ENCODE measurements at regions not wholly inside any gene's neighbourhood (a gene's known extent, or its start where the extent isn't known, plus 50 kb on each side); places are given as distances from the start of the nearest gene placed in this dataset.
A peak's percentile ranks its signal among the peaks of the same experiment; 100 is the strongest.

DNA sequence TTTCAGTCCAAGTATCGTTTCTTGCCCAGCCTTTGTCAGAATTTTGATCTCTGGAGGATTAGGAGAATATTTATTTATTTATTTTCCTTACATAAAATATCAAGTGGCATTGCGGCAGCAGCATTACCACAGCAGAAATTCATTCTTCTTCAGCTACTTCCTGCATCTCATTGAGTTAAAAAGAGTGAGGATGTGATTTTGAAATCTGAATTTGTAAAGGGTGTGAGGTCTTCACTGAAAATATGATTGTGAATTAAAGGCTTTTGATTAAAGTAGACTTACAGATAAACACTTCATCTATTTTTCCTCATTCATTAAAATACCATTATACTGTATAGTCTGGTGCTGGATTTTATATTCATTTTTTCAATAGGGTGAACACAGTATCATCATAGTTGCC, 328.4 kb downstream of the PRL start:
- no peak for ATAC-seq (replicated peaks in 1 of 4)
- POLR2A ChIA-PET: interaction anchor here in 1 of 2 donors (0.6 kb wide), 1 partner anchor 321 kb away, joined by 13 read pairs; no protein-coding TSS in a partner anchor

DNA sequence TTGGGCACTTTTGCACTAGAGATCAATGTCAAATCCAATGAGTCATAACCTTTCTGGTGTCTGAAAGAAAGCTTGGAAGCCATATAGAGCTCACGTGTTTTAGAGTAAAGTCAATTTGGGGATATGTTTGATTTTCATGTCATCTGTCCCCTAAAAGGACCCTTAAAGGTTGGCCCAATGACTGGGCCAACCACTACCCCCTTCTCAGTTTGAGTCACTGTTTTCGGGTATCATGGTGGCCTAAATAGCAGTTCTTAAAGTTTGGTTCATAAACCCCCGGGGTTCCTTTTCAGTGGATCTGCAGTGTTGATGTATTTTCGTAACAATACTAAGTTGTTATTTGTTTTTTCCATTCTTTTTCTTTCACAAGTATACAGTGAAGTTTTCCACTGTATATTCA, 327.6 kb downstream of the PRL start:
- Histone ChIP-seq H3K9me3 (no peaks in the 10 kb centered on the region), H3K4me1 (ENCODE audit: control insufficient read depth in 1 of 2, extremely low read depth in 1 of 2, insufficient read depth in 2 of 2, low read length in 2 of 2) (peaks cover 0 to 37% of the 10 kb centered on the region in 2 experiments), H3K36me3 (ENCODE audit: control insufficient read depth in 2 of 2, extremely low read depth in 1 of 2, insufficient read depth in 1 of 2, low read length in 1 of 2) (no peaks in the 10 kb centered on the region), H3K4me3 (ENCODE audit: control insufficient read depth in 1 of 2, extremely low read depth in 1 of 2, low read length in 1 of 2) (no peak overlapping the region), H3K27ac (ENCODE audit: low read length) (no peak overlapping the region), H3K27me3 (replicated peaks in 1 of 2; ENCODE audit: control insufficient read depth in 2 of 2, extremely low read depth in 1 of 2, insufficient read depth in 2 of 2, low read length in 1 of 2) (no peaks in the 10 kb centered on the region)
- CTCF ChIA-PET: no interaction called here
- DNase-seq (no peak), ATAC-seq (replicated peaks in 1 of 4) (no peak)
- Mint-ChIP-seq H3K9me3 (no peaks in the 10 kb centered on the region), H3K27ac (no peak overlapping the region), H3K36me3 (no peaks in the 10 kb centered on the region), H3K4me1 (peaks cover 4 to 15% (median 5%) of the 10 kb centered on the region in 3 donors), H3K4me3 (no peak overlapping the region), H3K27me3 (no peaks in the 10 kb centered on the region)
- WGBS (ENCODE audit: insufficient coverage): 100% methylated on average over 1 of the region's 4 CpGs
- POLR2A ChIA-PET: interaction anchor here in 1 of 2 donors (0.6 kb wide), 1 partner anchor 322 kb away, joined by 13 read pairs; no protein-coding TSS in a partner anchor

More for the DNA sequence above, 328.4 kb downstream of the PRL start:
- Histone ChIP-seq H3K4me3 (ENCODE audit: control insufficient read depth in 1 of 2, extremely low read depth in 1 of 2, low read length in 1 of 2) (peak overlapping the region in 1 of 2 donors; percentile 25), H3K36me3 (ENCODE audit: control insufficient read depth in 2 of 2, extremely low read depth in 1 of 2, insufficient read depth in 1 of 2, low read length in 1 of 2) (no peaks in the 10 kb centered on the region), H3K27me3 (replicated peaks in 1 of 2; ENCODE audit: control insufficient read depth in 2 of 2, extremely low read depth in 1 of 2, insufficient read depth in 2 of 2, low read length in 1 of 2) (no peaks in the 10 kb centered on the region), H3K4me1 (ENCODE audit: control insufficient read depth in 1 of 2, extremely low read depth in 1 of 2, insufficient read depth in 2 of 2, low read length in 2 of 2) (peaks cover 0 to 42% of the 10 kb centered on the region in 2 experiments), H3K9me3 (no peaks in the 10 kb centered on the region), H3K27ac (ENCODE audit: low read length) (no peak overlapping the region)
- Mint-ChIP-seq H3K4me1 (peaks cover 4 to 15% (median 5%) of the 10 kb centered on the region in 3 donors), H3K4me3 (no peak overlapping the region), H3K9me3 (no peaks in the 10 kb centered on the region), H3K27me3 (no peaks in the 10 kb centered on the region), H3K27ac (no peak overlapping the region), H3K36me3 (no peaks in the 10 kb centered on the region)
- CTCF ChIA-PET: no interaction called here
- WGBS (ENCODE audit: insufficient coverage): no CpG with 5 or more reads among the region's 2 CpGs
- no peak for DNase-seq

DNA sequence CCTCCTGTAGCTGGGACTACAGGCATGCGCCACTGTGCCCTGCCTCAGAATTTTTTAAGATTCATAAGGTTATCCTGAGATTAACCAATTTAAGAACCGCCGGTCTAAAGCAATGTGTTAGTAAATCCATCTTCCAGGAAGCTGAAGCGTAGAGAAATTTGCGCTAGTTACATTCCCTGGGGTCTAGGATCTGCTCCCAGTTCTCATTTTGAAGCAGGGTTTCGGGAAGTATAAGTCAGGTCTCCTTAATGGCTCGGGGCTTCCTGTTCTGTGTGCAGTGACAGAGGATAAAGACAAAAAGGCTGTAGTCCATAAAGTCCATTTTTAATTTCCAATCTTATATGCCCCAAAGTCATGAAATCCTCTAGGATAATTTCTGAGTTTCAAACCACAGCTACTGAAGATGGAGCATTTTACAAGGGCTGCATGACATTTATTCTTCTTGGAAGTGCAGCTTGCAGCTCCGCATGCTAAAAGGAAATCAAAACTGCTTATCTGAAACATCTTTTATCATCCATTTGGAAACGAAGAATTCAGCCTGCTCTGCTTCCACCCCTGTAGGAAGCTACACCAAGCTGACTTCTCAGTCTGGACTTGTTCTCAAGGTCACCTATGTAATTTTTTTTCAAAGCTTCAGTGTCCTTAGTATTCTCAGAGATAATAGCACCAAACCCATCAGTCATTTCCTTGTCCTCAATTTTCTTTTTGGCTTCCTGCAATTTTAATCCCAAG, 326.1 kb downstream of the PRL start:
- ChIA-PET CTCF (no interaction called here), POLR2A (no interaction called here)

DNA sequence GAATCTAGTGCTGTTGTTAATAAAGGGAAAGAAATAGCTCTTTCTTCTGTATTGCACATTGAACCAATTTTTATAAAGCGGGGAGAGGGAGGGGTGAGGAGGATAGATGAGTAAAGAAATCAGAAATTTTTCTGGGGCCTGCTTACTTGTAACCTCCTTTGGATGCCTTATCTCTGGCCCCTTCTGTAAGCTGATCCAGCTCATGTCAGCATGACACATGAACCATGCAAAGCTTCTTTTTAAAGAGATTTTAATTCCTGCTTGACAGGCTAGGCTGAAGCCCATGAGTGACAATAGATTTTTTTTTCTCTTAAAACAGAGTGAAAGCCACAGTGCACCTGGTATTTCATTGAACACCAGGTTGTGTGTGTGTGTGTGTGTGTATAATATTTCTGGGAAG, 325.3 kb downstream of the PRL start:
- no CpG with 5 or more reads among the region's 1 CpG for WGBS (ENCODE audit: insufficient coverage)
- Mint-ChIP-seq H3K9me3 (no peaks in the 10 kb centered on the region), H3K4me1 (peaks cover 0 to 3% (median 0%) of the 10 kb centered on the region in 3 donors), H3K36me3 (no peaks in the 10 kb centered on the region), H3K4me3 (no peak overlapping the region), H3K27me3 (no peaks in the 10 kb centered on the region), H3K27ac (no peak overlapping the region)
- no peak overlapping the region for H3K4me3 ChIP-seq (ENCODE audit: control insufficient read depth in 1 of 2, extremely low read depth in 1 of 2, low read length in 1 of 2)
- ATAC-seq (replicated peaks in 1 of 4) (no peak), DNase-seq (no peak)
- H3K27ac ChIP-seq (ENCODE audit: low read length): no peak overlapping the region
- ChIA-PET POLR2A (no interaction called here), CTCF (no interaction called here)
- no peaks in the 10 kb centered on the region for H3K9me3 ChIP-seq
- peaks cover 0 to 26% of the 10 kb centered on the region in 2 experiments for H3K4me1 ChIP-seq (ENCODE audit: control insufficient read depth in 1 of 2, extremely low read depth in 1 of 2, insufficient read depth in 2 of 2, low read length in 2 of 2)
- H3K27me3 ChIP-seq (replicated peaks in 1 of 2; ENCODE audit: control insufficient read depth in 2 of 2, extremely low read depth in 1 of 2, insufficient read depth in 2 of 2, low read length in 1 of 2): no peaks in the 10 kb centered on the region
- no peaks in the 10 kb centered on the region for H3K36me3 ChIP-seq (ENCODE audit: control insufficient read depth in 2 of 2, extremely low read depth in 1 of 2, insufficient read depth in 1 of 2, low read length in 1 of 2)

More for the DNA sequence above, 326.1 kb downstream of the PRL start:
- Mint-ChIP-seq H3K36me3 (no peaks in the 10 kb centered on the region), H3K4me3 (no peak overlapping the region), H3K4me1 (peaks cover 0 to 4% (median 3%) of the 10 kb centered on the region in 3 donors), H3K27ac (no peak overlapping the region), H3K27me3 (no peaks in the 10 kb centered on the region), H3K9me3 (no peaks in the 10 kb centered on the region)
- DNase-seq: no peak
- no peak for ATAC-seq (replicated peaks in 1 of 4)
- Histone ChIP-seq H3K9me3 (no peaks in the 10 kb centered on the region), H3K4me3 (ENCODE audit: control insufficient read depth in 1 of 2, extremely low read depth in 1 of 2, low read length in 1 of 2) (no peak overlapping the region), H3K27ac (ENCODE audit: low read length) (no peak overlapping the region), H3K27me3 (replicated peaks in 1 of 2; ENCODE audit: control insufficient read depth in 2 of 2, extremely low read depth in 1 of 2, insufficient read depth in 2 of 2, low read length in 1 of 2) (no peaks in the 10 kb centered on the region), H3K36me3 (ENCODE audit: control insufficient read depth in 2 of 2, extremely low read depth in 1 of 2, insufficient read depth in 1 of 2, low read length in 1 of 2) (no peaks in the 10 kb centered on the region), H3K4me1 (ENCODE audit: control insufficient read depth in 1 of 2, extremely low read depth in 1 of 2, insufficient read depth in 2 of 2, low read length in 2 of 2) (peaks cover 0 to 32% of the 10 kb centered on the region in 2 experiments)
- 80% methylated on average over 7 of the region's 9 CpGs for WGBS (ENCODE audit: insufficient coverage)

DNA sequence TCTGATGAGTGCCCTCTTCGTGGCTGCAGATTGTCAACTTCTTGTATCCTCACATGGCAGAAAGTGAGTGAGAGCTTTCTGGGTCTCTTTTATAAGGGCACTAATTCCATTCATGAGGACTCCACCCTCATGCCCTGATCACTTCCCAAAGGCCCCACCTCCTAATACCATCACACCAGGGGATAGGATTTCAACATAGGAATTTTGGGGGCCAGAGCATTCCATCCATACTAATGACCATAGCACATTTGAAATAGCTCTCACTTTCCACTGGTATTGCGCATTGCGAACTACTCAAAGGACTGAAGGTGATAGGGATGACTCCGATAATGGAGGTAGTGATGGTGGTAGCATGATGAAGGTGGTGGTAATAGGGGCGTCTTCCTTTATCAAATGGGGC, 324.3 kb downstream of the PRL start:
- H3K4me1 Mint-ChIP-seq: peaks cover 0 to 3% (median 0%) of the 10 kb centered on the region in 3 donors
- ChIA-PET POLR2A (no interaction called here), CTCF (no interaction called here)
- H3K36me3 Mint-ChIP-seq: no peaks in the 10 kb centered on the region
- Histone ChIP-seq H3K27me3 (replicated peaks in 1 of 2; ENCODE audit: control insufficient read depth in 2 of 2, extremely low read depth in 1 of 2, insufficient read depth in 2 of 2, low read length in 1 of 2) (no peaks in the 10 kb centered on the region), H3K36me3 (ENCODE audit: control insufficient read depth in 2 of 2, extremely low read depth in 1 of 2, insufficient read depth in 1 of 2, low read length in 1 of 2) (no peaks in the 10 kb centered on the region), H3K27ac (ENCODE audit: low read length) (no peak overlapping the region), H3K9me3 (no peaks in the 10 kb centered on the region), H3K4me1 (ENCODE audit: control insufficient read depth in 1 of 2, extremely low read depth in 1 of 2, insufficient read depth in 2 of 2, low read length in 2 of 2) (peaks cover 0 to 23% of the 10 kb centered on the region in 2 experiments), H3K4me3 (ENCODE audit: control insufficient read depth in 1 of 2, extremely low read depth in 1 of 2, low read length in 1 of 2) (no peak overlapping the region)
- 60% methylated on average over 1 of the region's 5 CpGs for WGBS (ENCODE audit: insufficient coverage)
- peaks cover 0 to under 1% of the 10 kb centered on the region in 2 donors for H3K27me3 Mint-ChIP-seq
- no peak for DNase-seq
- no peak overlapping the region for H3K4me3 Mint-ChIP-seq
- no peaks in the 10 kb centered on the region for H3K9me3 Mint-ChIP-seq
- H3K27ac Mint-ChIP-seq: no peak overlapping the region
- ATAC-seq (replicated peaks in 1 of 4): no peak

DNA sequence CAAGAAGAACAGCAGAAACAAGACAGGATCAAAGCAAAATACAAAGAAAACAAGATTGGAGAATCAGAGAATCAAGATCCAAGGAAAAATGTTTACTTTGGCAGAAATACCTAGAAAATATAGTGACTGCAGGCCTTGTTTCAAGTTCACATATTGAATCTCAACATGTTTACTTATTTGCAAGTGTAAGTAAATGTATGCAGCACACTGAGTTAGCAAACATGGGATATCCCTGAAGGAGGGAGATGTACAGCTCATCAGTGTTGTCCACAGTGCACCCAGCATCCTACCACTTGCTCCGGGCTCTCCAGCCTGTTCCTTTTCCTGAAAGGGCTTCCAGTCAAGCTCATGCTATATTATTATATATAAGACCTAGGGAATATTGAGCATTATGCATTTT, 319.5 kb downstream of the PRL start:
- no peaks in the 10 kb centered on the region for H3K27me3 ChIP-seq (replicated peaks in 1 of 2; ENCODE audit: control insufficient read depth in 2 of 2, extremely low read depth in 1 of 2, insufficient read depth in 2 of 2, low read length in 1 of 2)
- H3K36me3 Mint-ChIP-seq: no peaks in the 10 kb centered on the region
- H3K4me1 ChIP-seq (ENCODE audit: control insufficient read depth in 1 of 2, extremely low read depth in 1 of 2, insufficient read depth in 2 of 2, low read length in 2 of 2): peaks cover 0 to 6% of the 10 kb centered on the region in 2 experiments
- no peak overlapping the region for H3K27ac ChIP-seq (ENCODE audit: low read length)
- peaks cover 0 to 3% of the 10 kb centered on the region in 2 donors for H3K36me3 ChIP-seq (ENCODE audit: control insufficient read depth in 2 of 2, extremely low read depth in 1 of 2, insufficient read depth in 1 of 2, low read length in 1 of 2)
- CTCF ChIA-PET: interaction anchor here in 1 of 2 donors (0.5 kb wide), 1 partner anchor 17 kb away, joined by 3 read pairs; no protein-coding TSS in a partner anchor
- no peaks in the 10 kb centered on the region for H3K9me3 ChIP-seq
- H3K27ac Mint-ChIP-seq: no peak overlapping the region
- ATAC-seq (replicated peaks in 1 of 4) (no peak), DNase-seq (no peak)
- H3K4me3 Mint-ChIP-seq: no peak overlapping the region
- WGBS (ENCODE audit: insufficient coverage): no CpG with 5 or more reads among the region's 1 CpG
- no peaks in the 10 kb centered on the region for H3K9me3 Mint-ChIP-seq
- H3K4me3 ChIP-seq (ENCODE audit: control insufficient read depth in 1 of 2, extremely low read depth in 1 of 2, low read length in 1 of 2): no peak overlapping the region
- POLR2A ChIA-PET: interaction anchor here in 1 of 2 donors (0.5 kb wide), 1 partner anchor 303 kb away, joined by 3 read pairs; no protein-coding TSS in a partner anchor
- H3K27me3 Mint-ChIP-seq: peaks cover 0 to 3% of the 10 kb centered on the region in 2 donors
- H3K4me1 Mint-ChIP-seq: peaks cover 0 to 14% (median 0%) of the 10 kb centered on the region in 3 donors

All from T-cell (primary cell).